ENCODE measurements at regions not wholly inside any gene's neighbourhood (a gene's known extent, or its start where the extent isn't known, plus 50 kb on each side); places are given as distances from the start of the nearest gene placed in this dataset.
A peak's percentile ranks its signal among the peaks of the same experiment; 100 is the strongest.

- no peak overlapping the region for H3K27ac ChIP-seq
Measured at GRCh38 chr7:82517050-82517449, 73.5 kb upstream of the CACNA2D1 start.

GRCh38 chr7:82511542-82511941 lies 68.0 kb upstream of the CACNA2D1 start:
- in situ Hi-C loops (cut with HindIII; ENCODE audit: low pct_ligation_motif_present, low sequenced_read_pairs) = no loop called here

More at GRCh38 chr7:82517050-82517449, 73.5 kb upstream of the CACNA2D1 start:
- in situ Hi-C loops (cut with HindIII; ENCODE audit: low pct_ligation_motif_present, low sequenced_read_pairs) = no loop called here
- Histone ChIP-seq H3K4me3 (ENCODE audit: low read depth, low read length) (no peak overlapping the region), H3K36me3 (replicated peaks) (no peaks in the 10 kb centered on the region), H3K27me3 (replicated peaks) (no peaks in the 10 kb centered on the region)
- DNase-seq = no peak
- TF ChIP-seq CTCF (IDR thresholded peaks at IDR 0.05; ENCODE audit: low read depth, low read length, missing control alignments) = no peak

GRCh38 chr7:82507976-82508677 lies 64.5 kb upstream of the CACNA2D1 start:
- no peak for TF ChIP-seq CTCF (IDR thresholded peaks at IDR 0.05; ENCODE audit: low read depth, low read length, missing control alignments)
- no peak overlapping the region for H3K27ac ChIP-seq
- H3K27me3 ChIP-seq (replicated peaks) = no peaks in the 10 kb centered on the region
- no peaks in the 10 kb centered on the region for H3K36me3 ChIP-seq (replicated peaks)
- in situ Hi-C loops (cut with HindIII; ENCODE audit: low pct_ligation_motif_present, low sequenced_read_pairs) = no loop called here
- no peak for DNase-seq
- no peak overlapping the region for H3K4me3 ChIP-seq (ENCODE audit: low read depth, low read length)

More at GRCh38 chr7:82511542-82511941, 68.0 kb upstream of the CACNA2D1 start:
- no peaks in the 10 kb centered on the region for H3K36me3 ChIP-seq (replicated peaks)
- no peak overlapping the region for H3K4me3 ChIP-seq (ENCODE audit: low read depth, low read length)
- no peaks in the 10 kb centered on the region for H3K27me3 ChIP-seq (replicated peaks)
- H3K27ac ChIP-seq = no peak overlapping the region
- DNase-seq = no peak
- no peak for TF ChIP-seq CTCF (IDR thresholded peaks at IDR 0.05; ENCODE audit: low read depth, low read length, missing control alignments)

GRCh38 chr7:82507365-82507975 lies 63.9 kb upstream of the CACNA2D1 start:
- in situ Hi-C loops (cut with HindIII; ENCODE audit: low pct_ligation_motif_present, low sequenced_read_pairs) = no loop called here

GRCh38 chr7:82506702-82507101 lies 63.1 kb upstream of the CACNA2D1 start:
- no peak overlapping the region for H3K27ac ChIP-seq
- H3K36me3 ChIP-seq (replicated peaks) = no peaks in the 10 kb centered on the region
- in situ Hi-C loops (cut with HindIII; ENCODE audit: low pct_ligation_motif_present, low sequenced_read_pairs) = no loop called here
- peak; percentile 34 for DNase-seq
- H3K4me3 ChIP-seq (ENCODE audit: low read depth, low read length) = no peak overlapping the region
- H3K27me3 ChIP-seq (replicated peaks) = no peaks in the 10 kb centered on the region
- TF ChIP-seq CTCF (IDR thresholded peaks at IDR 0.05; ENCODE audit: low read depth, low read length, missing control alignments) = no peak

More at GRCh38 chr7:82507365-82507975, 63.9 kb upstream of the CACNA2D1 start:
- Histone ChIP-seq H3K4me3 (ENCODE audit: low read depth, low read length) (no peak overlapping the region), H3K27ac (no peak overlapping the region), H3K27me3 (replicated peaks) (no peaks in the 10 kb centered on the region), H3K36me3 (replicated peaks) (no peaks in the 10 kb centered on the region)
- DNase-seq = no peak
- no peak for TF ChIP-seq CTCF (IDR thresholded peaks at IDR 0.05; ENCODE audit: low read depth, low read length, missing control alignments)

Data from brain microvascular endothelial cell (primary cell).